T follicular helper cell (primary cell): ENCODE measurements at regions not wholly inside any gene's neighbourhood (a gene's known extent, or its start where the extent isn't known, plus 50 kb on each side); places are given as distances from the start of the nearest gene placed in this dataset.
"Not testable (repeated sequence)": the region's sequence is repeated elsewhere in the genome, so short reads cannot be mapped to it uniquely, and the experiment has no call there.

Source experiments
- DNase-seq: peaks from one replicate; pipeline ENCODE4 v3.0.0-alpha.2; 2020; ENCODE audit warnings: low read depth

GRCh38 chr3:56924700-56925099 is 123.0 kb upstream of the ARHGEF3 start:
- DNase-seq: not testable (repeated sequence)

GRCh38 chr3:56923526-56924224 is 121.9 kb upstream of the ARHGEF3 start:
- peak; percentile 44 for DNase-seq

- no peak for DNase-seq
Measured at GRCh38 chr3:56921573-56922453, 120.1 kb upstream of the ARHGEF3 start.

GRCh38 chr3:56919797-56920195 is 118.0 kb upstream of the ARHGEF3 start:
- no peak for DNase-seq

GRCh38 chr3:56919137-56919796 is 117.5 kb upstream of the ARHGEF3 start:
- no peak for DNase-seq

GRCh38 chr3:56918111-56918568 is 116.4 kb upstream of the ARHGEF3 start:
- DNase-seq: no peak

- no peak for DNase-seq
Measured at GRCh38 chr3:56917361-56918110, 115.8 kb upstream of the ARHGEF3 start.

- no peak for DNase-seq
Measured at GRCh38 chr3:56916716-56917360, 115.1 kb upstream of the ARHGEF3 start.

- DNase-seq: peak; percentile 60
Measured at GRCh38 chr3:56915966-56916586, 114.3 kb upstream of the ARHGEF3 start.

GRCh38 chr3:56914646-56915045 is 112.9 kb upstream of the ARHGEF3 start:
- no peak for DNase-seq

GRCh38 chr3:56911363-56911762 is 109.6 kb upstream of the ARHGEF3 start:
- DNase-seq: no peak

GRCh38 chr3:56909349-56909748 is 107.6 kb upstream of the ARHGEF3 start:
- no peak for DNase-seq

- DNase-seq: no peak
Measured at GRCh38 chr3:56908004-56908403, 106.3 kb upstream of the ARHGEF3 start.

- no peak for DNase-seq
Measured at GRCh38 chr3:56904552-56905215, 102.9 kb upstream of the ARHGEF3 start.

- no peak for DNase-seq
Measured at GRCh38 chr3:56903231-56903782, 101.6 kb upstream of the ARHGEF3 start.

GRCh38 chr3:56902468-56903160 is 100.9 kb upstream of the ARHGEF3 start:
- DNase-seq: no peak

- DNase-seq: no peak
Measured at GRCh38 chr3:56900801-56901200, 99.1 kb upstream of the ARHGEF3 start.

- DNase-seq: no peak
Measured at GRCh38 chr3:56899851-56900250, 98.1 kb upstream of the ARHGEF3 start.

GRCh38 chr3:56899078-56899477 is 97.3 kb upstream of the ARHGEF3 start:
- DNase-seq: no peak
